ENCODE measurements at regions not wholly inside any gene's neighbourhood (a gene's known extent, or its start where the extent isn't known, plus 50 kb on each side); places are given as distances from the start of the nearest gene placed in this dataset.

DNA sequence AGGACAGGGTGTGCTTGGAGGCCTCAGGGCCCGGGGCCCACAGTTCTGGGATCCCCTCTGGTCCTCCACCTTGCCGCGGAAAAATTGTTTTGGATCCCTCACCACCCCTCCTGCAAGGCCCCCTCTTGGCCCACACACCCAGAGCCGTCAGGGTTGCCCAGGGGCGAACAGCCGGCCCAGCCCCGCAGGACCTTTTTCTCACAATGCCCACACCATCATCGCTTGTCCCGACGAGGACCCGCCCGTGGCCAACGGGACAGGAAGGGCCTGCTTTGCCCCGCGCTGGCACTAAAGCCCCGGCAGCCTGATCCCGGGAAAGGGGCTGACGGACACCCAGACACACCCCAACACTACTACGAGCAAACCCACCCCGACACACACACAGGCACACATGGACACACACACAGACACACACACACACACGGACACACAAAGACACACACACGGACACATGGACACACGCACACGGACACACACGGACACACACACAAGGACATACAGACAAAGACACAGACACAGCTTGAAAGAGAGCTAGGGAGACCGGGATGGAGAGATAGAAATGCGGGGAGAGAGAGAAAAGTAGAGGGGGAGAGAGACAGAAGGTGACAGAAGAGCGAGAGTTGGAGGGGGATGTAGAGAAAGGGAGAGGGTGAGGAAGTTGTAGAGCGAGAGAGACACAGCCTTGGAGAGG is 1493.5 kb upstream of the DEFB115 start:
- TF ChIP-seq POLR2AphosphoS5 (IDR thresholded peaks at IDR 0.05; ENCODE audit: borderline replicate concordance, low read depth, low read length) (no peak), EZH2 (IDR thresholded peaks at IDR 0.05) (no peak)
